ENCODE measurements at regions not wholly inside any gene's neighbourhood (a gene's known extent, or its start where the extent isn't known, plus 50 kb on each side); places are given as distances from the start of the nearest gene placed in this dataset.
"Not testable (repeated sequence)": the region's sequence is repeated elsewhere in the genome, so short reads cannot be mapped to it uniquely, and the experiment has no call there.

- 67% methylated on average over 1 of the region's 2 CpGs for WGBS (ENCODE audit: insufficient coverage)
Observed at GRCh38 chr1:82367456-82367855, 566.7 kb downstream of the ADGRL2 start.

GRCh38 chr1:82366689-82367088 lies 566.0 kb downstream of the ADGRL2 start:
- H3K4me3 Mint-ChIP-seq: no peak overlapping the region
- Histone ChIP-seq H3K36me3 (ENCODE audit: control insufficient read depth in 2 of 2, extremely low read depth in 1 of 2, insufficient read depth in 1 of 2, low read length in 1 of 2) (no peaks in the 10 kb centered on the region), H3K4me3 (ENCODE audit: control insufficient read depth in 1 of 2, extremely low read depth in 1 of 2, low read length in 1 of 2) (no peak overlapping the region), H3K9me3 (no peaks in the 10 kb centered on the region), H3K27me3 (replicated peaks in 1 of 2; ENCODE audit: control insufficient read depth in 2 of 2, extremely low read depth in 1 of 2, insufficient read depth in 2 of 2, low read length in 1 of 2) (no peaks in the 10 kb centered on the region), H3K4me1 (ENCODE audit: control insufficient read depth in 1 of 2, extremely low read depth in 1 of 2, insufficient read depth in 2 of 2, low read length in 2 of 2) (no peaks in the 10 kb centered on the region), H3K27ac (ENCODE audit: low read length) (no peak overlapping the region)
- ChIA-PET POLR2A (no interaction called here), CTCF (no interaction called here)
- ATAC-seq (replicated peaks in 1 of 4): no peak
- H3K27me3 Mint-ChIP-seq: no peaks in the 10 kb centered on the region
- DNase-seq: no peak
- no CpG with 5 or more reads among the region's 2 CpGs for WGBS (ENCODE audit: insufficient coverage)
- H3K27ac Mint-ChIP-seq: no peak overlapping the region
- H3K36me3 Mint-ChIP-seq: no peaks in the 10 kb centered on the region
- H3K4me1 Mint-ChIP-seq: no peaks in the 10 kb centered on the region
- peaks cover 0 to 13% (median 9%) of the 10 kb centered on the region in 3 donors for H3K9me3 Mint-ChIP-seq

More at GRCh38 chr1:82367456-82367855, 566.7 kb downstream of the ADGRL2 start:
- H3K4me3 Mint-ChIP-seq: no peak overlapping the region
- H3K27ac ChIP-seq (ENCODE audit: low read length): no peak overlapping the region
- H3K27me3 ChIP-seq (replicated peaks in 1 of 2; ENCODE audit: control insufficient read depth in 2 of 2, extremely low read depth in 1 of 2, insufficient read depth in 2 of 2, low read length in 1 of 2): no peaks in the 10 kb centered on the region
- H3K36me3 ChIP-seq (ENCODE audit: control insufficient read depth in 2 of 2, extremely low read depth in 1 of 2, insufficient read depth in 1 of 2, low read length in 1 of 2): no peaks in the 10 kb centered on the region
- no peak overlapping the region for H3K4me3 ChIP-seq (ENCODE audit: control insufficient read depth in 1 of 2, extremely low read depth in 1 of 2, low read length in 1 of 2)
- no peaks in the 10 kb centered on the region for H3K36me3 Mint-ChIP-seq
- no peaks in the 10 kb centered on the region for H3K4me1 Mint-ChIP-seq
- DNase-seq: no peak
- no peaks in the 10 kb centered on the region for H3K4me1 ChIP-seq (ENCODE audit: control insufficient read depth in 1 of 2, extremely low read depth in 1 of 2, insufficient read depth in 2 of 2, low read length in 2 of 2)
- CTCF ChIA-PET: no interaction called here
- no peaks in the 10 kb centered on the region for H3K27me3 Mint-ChIP-seq
- ATAC-seq (replicated peaks in 1 of 4): no peak
- POLR2A ChIA-PET: no interaction called here
- no peaks in the 10 kb centered on the region for H3K9me3 ChIP-seq
- no peak overlapping the region for H3K27ac Mint-ChIP-seq
- peaks cover 0 to 13% (median 9%) of the 10 kb centered on the region in 3 donors for H3K9me3 Mint-ChIP-seq

GRCh38 chr1:82359541-82359940 lies 558.8 kb downstream of the ADGRL2 start:
- H3K9me3 ChIP-seq; H3K36me3 ChIP-seq (ENCODE audit: control insufficient read depth in 2 of 2, extremely low read depth in 1 of 2, insufficient read depth in 1 of 2, low read length in 1 of 2); POLR2A ChIA-PET; H3K4me3 ChIP-seq (ENCODE audit: control insufficient read depth in 1 of 2, extremely low read depth in 1 of 2, low read length in 1 of 2); DNase-seq; H3K4me3 Mint-ChIP-seq; H3K27ac ChIP-seq (ENCODE audit: low read length); H3K4me1 ChIP-seq (ENCODE audit: control insufficient read depth in 1 of 2, extremely low read depth in 1 of 2, insufficient read depth in 2 of 2, low read length in 2 of 2); H3K4me1 Mint-ChIP-seq; ATAC-seq (replicated peaks in 1 of 4); H3K36me3 Mint-ChIP-seq; H3K27me3 Mint-ChIP-seq; H3K27me3 ChIP-seq (replicated peaks in 1 of 2; ENCODE audit: control insufficient read depth in 2 of 2, extremely low read depth in 1 of 2, insufficient read depth in 2 of 2, low read length in 1 of 2); H3K9me3 Mint-ChIP-seq; H3K27ac Mint-ChIP-seq; CTCF ChIA-PET: not testable (repeated sequence)
- 91% methylated on average over 5 of the region's 5 CpGs for WGBS (ENCODE audit: insufficient coverage)

GRCh38 chr1:82358706-82359105 lies 558.0 kb downstream of the ADGRL2 start:
- CTCF ChIA-PET; H3K27me3 ChIP-seq (replicated peaks in 1 of 2; ENCODE audit: control insufficient read depth in 2 of 2, extremely low read depth in 1 of 2, insufficient read depth in 2 of 2, low read length in 1 of 2); H3K9me3 ChIP-seq; H3K27me3 Mint-ChIP-seq; H3K36me3 Mint-ChIP-seq; H3K4me1 ChIP-seq (ENCODE audit: control insufficient read depth in 1 of 2, extremely low read depth in 1 of 2, insufficient read depth in 2 of 2, low read length in 2 of 2); H3K9me3 Mint-ChIP-seq; H3K4me3 ChIP-seq (ENCODE audit: control insufficient read depth in 1 of 2, extremely low read depth in 1 of 2, low read length in 1 of 2); H3K4me3 Mint-ChIP-seq; H3K4me1 Mint-ChIP-seq; H3K27ac ChIP-seq (ENCODE audit: low read length); H3K27ac Mint-ChIP-seq; H3K36me3 ChIP-seq (ENCODE audit: control insufficient read depth in 2 of 2, extremely low read depth in 1 of 2, insufficient read depth in 1 of 2, low read length in 1 of 2); POLR2A ChIA-PET; DNase-seq; ATAC-seq (replicated peaks in 1 of 4): not testable (repeated sequence)
- WGBS (ENCODE audit: insufficient coverage): 81% methylated on average over 4 of the region's 4 CpGs

- H3K9me3 ChIP-seq; POLR2A ChIA-PET; H3K36me3 Mint-ChIP-seq; H3K4me3 Mint-ChIP-seq; DNase-seq; CTCF ChIA-PET; H3K4me1 ChIP-seq (ENCODE audit: control insufficient read depth in 1 of 2, extremely low read depth in 1 of 2, insufficient read depth in 2 of 2, low read length in 2 of 2); ATAC-seq (replicated peaks in 1 of 4); H3K4me1 Mint-ChIP-seq; H3K27me3 Mint-ChIP-seq; H3K4me3 ChIP-seq (ENCODE audit: control insufficient read depth in 1 of 2, extremely low read depth in 1 of 2, low read length in 1 of 2); H3K27ac ChIP-seq (ENCODE audit: low read length); H3K27me3 ChIP-seq (replicated peaks in 1 of 2; ENCODE audit: control insufficient read depth in 2 of 2, extremely low read depth in 1 of 2, insufficient read depth in 2 of 2, low read length in 1 of 2); H3K27ac Mint-ChIP-seq; H3K36me3 ChIP-seq (ENCODE audit: control insufficient read depth in 2 of 2, extremely low read depth in 1 of 2, insufficient read depth in 1 of 2, low read length in 1 of 2): not testable (repeated sequence)
- WGBS (ENCODE audit: insufficient coverage): 100% methylated on average over 1 of the region's 5 CpGs
- peaks cover 0 to 12% (median 5%) of the 10 kb centered on the region in 3 donors for H3K9me3 Mint-ChIP-seq
Observed at GRCh38 chr1:82354546-82354945, 553.8 kb downstream of the ADGRL2 start.

- WGBS (ENCODE audit: insufficient coverage): 100% methylated on average over 1 of the region's 2 CpGs
- no peak overlapping the region for H3K4me3 Mint-ChIP-seq
- no peaks in the 10 kb centered on the region for H3K4me1 ChIP-seq (ENCODE audit: control insufficient read depth in 1 of 2, extremely low read depth in 1 of 2, insufficient read depth in 2 of 2, low read length in 2 of 2)
- H3K27me3 ChIP-seq (replicated peaks in 1 of 2; ENCODE audit: control insufficient read depth in 2 of 2, extremely low read depth in 1 of 2, insufficient read depth in 2 of 2, low read length in 1 of 2): no peaks in the 10 kb centered on the region
- no peak for ATAC-seq (replicated peaks in 1 of 4)
- POLR2A ChIA-PET: no interaction called here
- no peak for DNase-seq
- no peaks in the 10 kb centered on the region for H3K27me3 Mint-ChIP-seq
- no peaks in the 10 kb centered on the region for H3K36me3 ChIP-seq (ENCODE audit: control insufficient read depth in 2 of 2, extremely low read depth in 1 of 2, insufficient read depth in 1 of 2, low read length in 1 of 2)
- no peaks in the 10 kb centered on the region for H3K4me1 Mint-ChIP-seq
- H3K9me3 ChIP-seq: no peaks in the 10 kb centered on the region
- no peak overlapping the region for H3K27ac Mint-ChIP-seq
- peaks cover 0 to 22% (median 12%) of the 10 kb centered on the region in 3 donors for H3K9me3 Mint-ChIP-seq
- H3K27ac ChIP-seq (ENCODE audit: low read length): no peak overlapping the region
- no peaks in the 10 kb centered on the region for H3K36me3 Mint-ChIP-seq
- CTCF ChIA-PET: interaction anchor here in 1 of 2 donors (0.6 kb wide), 1 partner anchor 16 kb away, joined by 7 read pairs; no protein-coding TSS in a partner anchor
- H3K4me3 ChIP-seq (ENCODE audit: control insufficient read depth in 1 of 2, extremely low read depth in 1 of 2, low read length in 1 of 2): no peak overlapping the region
Observed at GRCh38 chr1:82348487-82348886, 547.8 kb downstream of the ADGRL2 start.

GRCh38 chr1:82346141-82346540 lies 545.4 kb downstream of the ADGRL2 start:
- Histone ChIP-seq H3K9me3 (no peaks in the 10 kb centered on the region), H3K36me3 (ENCODE audit: control insufficient read depth in 2 of 2, extremely low read depth in 1 of 2, insufficient read depth in 1 of 2, low read length in 1 of 2) (no peaks in the 10 kb centered on the region), H3K27me3 (replicated peaks in 1 of 2; ENCODE audit: control insufficient read depth in 2 of 2, extremely low read depth in 1 of 2, insufficient read depth in 2 of 2, low read length in 1 of 2) (no peaks in the 10 kb centered on the region), H3K27ac (ENCODE audit: low read length) (no peak overlapping the region), H3K4me1 (ENCODE audit: control insufficient read depth in 1 of 2, extremely low read depth in 1 of 2, insufficient read depth in 2 of 2, low read length in 2 of 2) (no peaks in the 10 kb centered on the region), H3K4me3 (ENCODE audit: control insufficient read depth in 1 of 2, extremely low read depth in 1 of 2, low read length in 1 of 2) (no peak overlapping the region)
- Mint-ChIP-seq H3K9me3 (peaks cover 0 to 18% (median 13%) of the 10 kb centered on the region in 3 donors), H3K4me3 (no peak overlapping the region), H3K27ac (no peak overlapping the region), H3K4me1 (no peaks in the 10 kb centered on the region), H3K27me3 (no peaks in the 10 kb centered on the region), H3K36me3 (no peaks in the 10 kb centered on the region)
- WGBS (ENCODE audit: insufficient coverage): 89% methylated on average over 3 of the region's 4 CpGs
- DNase-seq (no peak), ATAC-seq (replicated peaks in 1 of 4) (no peak)
- POLR2A ChIA-PET: no interaction called here
- CTCF ChIA-PET: no interaction called here

Measured in T-cell (primary cell).